GM18861 (cell line): ENCODE measurements at regions not wholly inside any gene's neighbourhood (a gene's known extent, or its start where the extent isn't known, plus 50 kb on each side); places are given as distances from the start of the nearest gene placed in this dataset.
A peak's percentile ranks its signal among the peaks of the same experiment; 100 is the strongest.

Experiments used
- ATAC-seq: cut with Tn5 transposase; IDR thresholded peaks from one replicate; pipeline ENCODE4 v1.9.1; 2021; ENCODE audit not compliant: unreplicated experiment

DNA sequence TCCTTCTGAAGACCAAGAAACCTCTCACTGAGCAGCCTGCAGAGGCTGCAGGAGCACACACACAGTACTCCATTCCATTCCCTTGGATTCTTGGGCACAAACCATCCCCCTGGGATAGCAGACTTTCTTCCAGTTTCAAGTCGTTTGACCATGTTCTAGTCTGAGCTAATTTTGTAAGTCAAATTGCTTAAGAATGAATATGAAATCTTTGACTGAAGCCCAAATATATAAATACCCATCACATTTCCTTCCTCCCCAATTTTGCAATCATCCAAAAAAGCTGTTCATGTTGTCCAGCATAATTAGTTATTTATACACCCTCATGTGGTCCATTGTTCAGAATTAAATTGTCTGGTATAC lies 231.2 kb upstream of the TPRG1 start:
- no peak for ATAC-seq

GRCh38 chr3:188941103-188941502 lies 230.7 kb upstream of the TPRG1 start:
- ATAC-seq = no peak

GRCh38 chr3:188942191-188942590 lies 229.6 kb upstream of the TPRG1 start:
- no peak for ATAC-seq

DNA sequence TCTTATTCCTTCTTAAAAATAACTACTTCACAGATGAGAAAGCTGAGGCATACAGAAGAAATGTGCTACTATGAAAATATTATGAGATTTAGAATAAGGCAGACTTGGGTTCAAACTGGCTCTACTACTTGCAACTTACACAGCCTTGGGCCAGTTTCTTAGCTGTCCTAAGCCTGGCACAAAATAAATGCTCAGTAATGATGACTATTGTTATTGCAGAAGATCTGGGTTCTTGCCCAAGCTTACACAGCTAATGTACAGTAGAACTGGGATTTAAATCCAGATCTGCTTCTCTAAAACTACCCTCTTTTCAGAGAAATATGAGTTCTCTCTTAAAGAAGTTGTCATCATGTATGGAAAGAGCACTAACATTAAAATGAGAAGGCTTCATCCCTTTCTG lies 228.2 kb upstream of the TPRG1 start:
- ATAC-seq = no peak

GRCh38 chr3:188944108-188944507 lies 227.7 kb upstream of the TPRG1 start:
- ATAC-seq = no peak

- no peak for ATAC-seq
These were observed 225.2 kb upstream of the TPRG1 start for GRCh38 chr3:188946351-188947240.

- ATAC-seq = no peak
These were observed 224.1 kb upstream of the TPRG1 start for GRCh38 chr3:188947401-188948280.

- no peak for ATAC-seq
These were observed 223.3 kb upstream of the TPRG1 start for GRCh38 chr3:188948281-188948996.

DNA sequence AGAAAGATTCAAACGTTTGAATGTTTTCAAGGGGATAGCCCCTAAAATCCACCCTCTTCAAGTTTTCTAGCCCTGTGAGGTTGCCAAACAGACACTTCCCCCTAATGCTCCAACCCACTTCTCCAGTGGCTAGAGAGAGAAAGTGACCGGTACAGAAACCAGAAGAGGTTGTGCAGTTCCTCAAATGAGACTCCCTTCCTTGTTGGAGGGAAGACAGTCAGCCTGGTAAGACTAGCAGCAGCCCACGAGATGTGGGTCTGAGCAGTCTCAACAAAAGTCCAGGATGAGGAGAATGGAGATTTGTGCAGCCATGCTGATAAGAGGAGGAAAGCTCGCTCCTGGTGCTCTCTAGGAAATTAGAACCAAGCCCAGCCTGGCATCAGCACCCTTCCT lies 222.8 kb upstream of the TPRG1 start:
- no peak for ATAC-seq

DNA sequence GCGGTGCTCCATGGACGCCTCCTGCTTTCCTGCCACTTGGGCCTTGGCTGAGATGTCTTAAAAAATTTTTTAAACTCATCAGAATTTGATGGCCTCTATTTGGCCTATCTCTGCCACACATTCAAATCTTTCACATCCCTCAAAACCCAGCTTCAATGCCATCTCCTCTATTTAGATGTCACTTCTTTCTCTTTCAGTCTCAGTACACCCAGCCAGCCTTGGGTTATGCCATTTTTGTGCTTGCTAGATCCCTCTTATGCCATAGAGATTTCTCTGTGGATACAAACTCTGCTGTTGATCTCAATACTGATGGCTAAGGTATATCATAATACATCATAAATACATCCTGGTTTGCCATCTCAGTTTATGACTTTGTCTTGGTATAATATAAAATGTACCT lies 222.3 kb upstream of the TPRG1 start:
- no peak for ATAC-seq

- ATAC-seq = no peak
These were observed 221.8 kb upstream of the TPRG1 start for GRCh38 chr3:188949996-188950395.

GRCh38 chr3:188950832-188951489 lies 220.8 kb upstream of the TPRG1 start:
- ATAC-seq = no peak

DNA sequence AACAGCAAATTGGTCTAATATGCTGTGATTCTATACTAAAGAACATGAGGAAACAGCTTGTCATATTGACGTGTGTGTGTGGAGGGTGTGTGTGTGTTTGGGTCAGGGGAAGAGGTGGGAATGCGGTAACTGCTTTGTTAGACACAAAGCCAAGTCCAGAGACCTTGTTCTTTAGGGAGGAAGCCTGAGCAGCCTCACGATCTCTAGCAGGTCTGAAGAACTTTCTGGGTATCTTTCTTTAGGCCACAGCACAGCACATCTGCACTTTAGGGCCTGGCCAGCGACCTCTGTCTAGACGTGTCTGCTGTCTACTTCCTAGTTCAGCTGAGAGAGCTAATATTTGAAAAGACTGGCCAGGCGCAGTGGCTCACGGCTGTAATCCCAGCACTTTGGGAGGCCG lies 220.0 kb upstream of the TPRG1 start:
- ATAC-seq = no peak

GRCh38 chr3:188954590-188955208 lies 217.1 kb upstream of the TPRG1 start:
- ATAC-seq = peak; percentile 53

GRCh38 chr3:188955919-188956318 lies 215.9 kb upstream of the TPRG1 start:
- ATAC-seq = no peak

DNA sequence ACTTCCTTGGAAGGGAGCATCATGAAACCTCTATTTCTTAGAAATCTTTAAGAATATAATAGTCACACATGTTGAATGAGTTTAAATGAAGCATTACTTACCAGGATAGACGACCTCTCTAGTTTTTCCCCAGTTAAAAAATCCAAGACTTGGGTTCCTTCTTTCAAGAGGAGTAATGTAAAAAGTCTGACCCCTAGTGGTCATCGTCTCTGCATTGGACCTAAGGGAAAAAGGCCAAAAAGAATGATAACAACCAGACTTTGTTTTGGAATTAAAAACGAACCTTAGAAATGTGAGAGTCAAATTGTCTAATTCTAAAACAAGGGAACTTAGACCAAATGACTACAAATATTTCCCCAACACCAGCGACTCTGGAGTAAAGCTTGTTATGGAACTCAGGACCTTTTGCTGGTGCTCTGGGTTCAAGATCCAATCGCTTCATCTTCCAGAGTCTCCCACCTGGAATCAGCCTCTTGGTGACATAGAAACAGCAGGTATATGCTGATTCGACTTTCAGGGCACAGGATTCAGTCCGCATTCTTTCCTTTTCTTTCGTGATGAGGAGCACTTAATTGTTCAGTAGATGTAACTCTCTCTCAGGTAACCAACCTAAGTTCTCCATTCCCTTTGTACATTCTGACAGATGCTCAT lies 214.8 kb upstream of the TPRG1 start:
- no peak for ATAC-seq

GRCh38 chr3:188959013-188959412 lies 212.8 kb upstream of the TPRG1 start:
- no peak for ATAC-seq

DNA sequence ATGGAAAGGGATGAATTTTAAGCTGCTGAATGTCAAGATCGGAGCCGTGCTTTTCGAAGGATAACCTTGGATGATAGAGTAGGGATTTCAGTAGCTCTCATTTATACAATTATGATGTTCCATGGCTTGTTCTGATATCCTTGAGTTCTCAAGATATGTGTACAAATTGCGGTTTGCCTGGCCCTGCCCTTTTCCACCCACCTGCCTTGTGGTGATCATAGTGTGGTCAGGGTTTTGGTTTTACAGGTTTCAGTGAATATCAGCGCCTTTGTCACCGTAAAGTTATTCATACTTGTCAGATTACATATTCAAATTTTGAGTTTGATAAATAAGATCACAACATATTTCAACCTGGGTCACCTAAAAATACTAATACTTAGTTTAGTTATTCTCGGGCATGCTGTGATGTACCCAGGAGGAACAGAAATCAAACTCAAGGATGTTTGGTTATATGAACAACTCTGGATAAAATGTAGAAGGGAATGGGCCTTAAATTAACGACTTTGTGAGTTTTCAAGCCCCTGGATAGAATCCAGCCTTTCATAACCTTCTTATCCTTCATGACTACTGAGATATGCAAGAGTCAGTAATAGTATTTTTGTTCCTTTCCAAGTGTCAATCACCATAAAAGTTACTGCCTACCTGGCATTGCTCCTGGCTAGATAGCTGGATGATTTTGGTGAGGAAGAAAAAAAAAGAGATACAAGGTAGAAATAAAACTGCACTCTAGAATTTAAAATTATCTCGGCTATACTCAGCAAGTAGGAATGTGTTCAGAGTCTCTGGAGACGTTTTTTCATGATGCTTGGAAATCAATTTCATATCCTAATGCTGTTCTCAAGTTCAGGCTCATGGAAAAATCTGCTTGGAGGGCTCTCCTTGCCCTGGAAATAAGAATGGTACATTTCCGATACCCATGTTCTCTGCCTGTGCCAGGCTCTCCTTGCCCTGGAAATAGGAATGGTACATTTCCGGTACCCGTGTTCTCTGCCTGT lies 209.2 kb upstream of the TPRG1 start:
- no peak for ATAC-seq

- ATAC-seq = no peak
These were observed 206.8 kb upstream of the TPRG1 start for GRCh38 chr3:188964957-188965356.
